ENCODE measurements at regions not wholly inside any gene's neighbourhood (a gene's known extent, or its start where the extent isn't known, plus 50 kb on each side); places are given as distances from the start of the nearest gene placed in this dataset.
"Not testable (repeated sequence)": the region's sequence is repeated elsewhere in the genome, so short reads cannot be mapped to it uniquely, and the experiment has no call there.

- Mint-ChIP-seq H3K4me3 (no peak overlapping the region), H3K27me3 (peaks cover 52% of the 10 kb centered on the region), H3K9me3 (peaks cover 2% of the 10 kb centered on the region), H3K36me3 (no peaks in the 10 kb centered on the region), H3K27ac (no peak overlapping the region), H3K4me1 (no peaks in the 10 kb centered on the region)
- no peak for DNase-seq
- CTCF ChIA-PET, result no interaction called here
Observed at GRCh38 chr3:196147116-196147515, 64.1 kb downstream of the ZDHHC19 start.

GRCh38 chr3:196145468-196146262 is 63.8 kb upstream of the TFRC start:
- CTCF ChIA-PET, result no interaction called here
- no peak for DNase-seq
- Mint-ChIP-seq H3K36me3 (no peaks in the 10 kb centered on the region), H3K27me3 (peaks cover 52% of the 10 kb centered on the region), H3K4me1 (no peaks in the 10 kb centered on the region), H3K9me3 (peaks cover under 1% of the 10 kb centered on the region), H3K4me3 (no peak overlapping the region), H3K27ac (peak overlapping the region; percentile 37)

GRCh38 chr3:196144383-196145105 is 62.7 kb upstream of the TFRC start:
- no peaks in the 10 kb centered on the region for H3K9me3 Mint-ChIP-seq
- CTCF ChIA-PET, result no interaction called here
- H3K27ac Mint-ChIP-seq, result no peak overlapping the region
- no peaks in the 10 kb centered on the region for H3K4me1 Mint-ChIP-seq
- DNase-seq, result no peak
- no peaks in the 10 kb centered on the region for H3K36me3 Mint-ChIP-seq
- H3K27me3 Mint-ChIP-seq, result peaks cover 52% of the 10 kb centered on the region
- no peak overlapping the region for H3K4me3 Mint-ChIP-seq

- Mint-ChIP-seq H3K27me3 (peaks cover 48% of the 10 kb centered on the region), H3K4me1 (no peaks in the 10 kb centered on the region), H3K27ac (no peak overlapping the region), H3K9me3 (no peaks in the 10 kb centered on the region), H3K4me3 (no peak overlapping the region), H3K36me3 (no peaks in the 10 kb centered on the region)
- CTCF ChIA-PET, result no interaction called here
- no peak for DNase-seq
Observed at GRCh38 chr3:196143708-196144382, 62.0 kb upstream of the TFRC start.

- CTCF ChIA-PET, result no interaction called here
- no peaks in the 10 kb centered on the region for H3K4me1 Mint-ChIP-seq
- H3K36me3 Mint-ChIP-seq, result no peaks in the 10 kb centered on the region
- peaks cover 46% of the 10 kb centered on the region for H3K27me3 Mint-ChIP-seq
- no peak overlapping the region for H3K4me3 Mint-ChIP-seq
- H3K27ac Mint-ChIP-seq, result no peak overlapping the region
- H3K9me3 Mint-ChIP-seq, result no peaks in the 10 kb centered on the region
- DNase-seq, result no peak
Observed at GRCh38 chr3:196142202-196142956, 60.5 kb upstream of the TFRC start.

- CTCF ChIA-PET, result no interaction called here
- H3K4me1 Mint-ChIP-seq, result no peaks in the 10 kb centered on the region
- H3K27me3 Mint-ChIP-seq, result peaks cover 41% of the 10 kb centered on the region
- no peak overlapping the region for H3K27ac Mint-ChIP-seq
- DNase-seq, result no peak
- H3K4me3 Mint-ChIP-seq, result no peak overlapping the region
- no peaks in the 10 kb centered on the region for H3K9me3 Mint-ChIP-seq
- no peaks in the 10 kb centered on the region for H3K36me3 Mint-ChIP-seq
Observed at GRCh38 chr3:196141866-196142201, 59.9 kb upstream of the TFRC start.

GRCh38 chr3:196141052-196141865 is 59.4 kb upstream of the TFRC start:
- Mint-ChIP-seq H3K27me3 (peaks cover 39% of the 10 kb centered on the region), H3K27ac (no peak overlapping the region), H3K9me3 (no peaks in the 10 kb centered on the region), H3K36me3 (no peaks in the 10 kb centered on the region), H3K4me3 (no peak overlapping the region), H3K4me1 (peaks cover 6% of the 10 kb centered on the region)
- DNase-seq, result no peak
- CTCF ChIA-PET, result no interaction called here

- Mint-ChIP-seq H3K9me3 (no peaks in the 10 kb centered on the region), H3K4me3 (no peak overlapping the region), H3K4me1 (peaks cover 12% of the 10 kb centered on the region), H3K27me3 (peaks cover 38% of the 10 kb centered on the region), H3K27ac (no peak overlapping the region), H3K36me3 (no peaks in the 10 kb centered on the region)
- CTCF ChIA-PET, result no interaction called here
- no peak for DNase-seq
Observed at GRCh38 chr3:196140224-196140623, 58.3 kb upstream of the TFRC start.

GRCh38 chr3:196139281-196139680 is 57.4 kb upstream of the TFRC start:
- Mint-ChIP-seq H3K27me3 (peaks cover 39% of the 10 kb centered on the region), H3K9me3 (no peaks in the 10 kb centered on the region), H3K4me3 (no peak overlapping the region), H3K36me3 (no peaks in the 10 kb centered on the region), H3K4me1 (peaks cover 12% of the 10 kb centered on the region), H3K27ac (no peak overlapping the region)
- no peak for DNase-seq
- CTCF ChIA-PET, result no interaction called here

- no peaks in the 10 kb centered on the region for H3K36me3 Mint-ChIP-seq
- H3K4me1 Mint-ChIP-seq, result peaks cover 12% of the 10 kb centered on the region
- CTCF ChIA-PET, result interaction anchor here (0.7 to 0.8 kb wide), 2 partner anchors 66 to 593 kb away, joined by 3 to 4 read pairs; no protein-coding TSS in a partner anchor
- no peak overlapping the region for H3K27ac Mint-ChIP-seq
- no peaks in the 10 kb centered on the region for H3K9me3 Mint-ChIP-seq
- no peak overlapping the region for H3K4me3 Mint-ChIP-seq
- no peak for DNase-seq
- H3K27me3 Mint-ChIP-seq, result peaks cover 33% of the 10 kb centered on the region
Observed at GRCh38 chr3:196138482-196139254, 56.8 kb upstream of the TFRC start.

- H3K4me1 Mint-ChIP-seq, result peaks cover 12% of the 10 kb centered on the region
- H3K36me3 Mint-ChIP-seq, DNase-seq, H3K27ac Mint-ChIP-seq, H3K4me3 Mint-ChIP-seq, H3K9me3 Mint-ChIP-seq: not testable (repeated sequence)
- H3K27me3 Mint-ChIP-seq, result peaks cover 31% of the 10 kb centered on the region
- CTCF ChIA-PET, result interaction anchor here (0.9 kb wide), 1 partner anchor 15 kb away, joined by 3 read pairs; no protein-coding TSS in a partner anchor
Observed at GRCh38 chr3:196136640-196136989, 54.7 kb upstream of the TFRC start.

- H3K9me3 Mint-ChIP-seq, result no peaks in the 10 kb centered on the region
- H3K27me3 Mint-ChIP-seq, result peaks cover 26% of the 10 kb centered on the region
- peaks cover 12% of the 10 kb centered on the region for H3K4me1 Mint-ChIP-seq
- no peak overlapping the region for H3K4me3 Mint-ChIP-seq
- no peak for DNase-seq
- H3K27ac Mint-ChIP-seq, result no peak overlapping the region
- no peaks in the 10 kb centered on the region for H3K36me3 Mint-ChIP-seq
- CTCF ChIA-PET, result interaction anchor here (0.6 to 0.9 kb wide), 2 partner anchors 16 to 24 kb away, joined by 3 to 4 read pairs; no protein-coding TSS in a partner anchor
Observed at GRCh38 chr3:196135693-196136639, 54.1 kb upstream of the TFRC start.

Data from activated naive CD4-positive, alpha-beta T cell treated with anti-CD3 and anti-CD28 coated beads, Interleukin-2, amount 10 ng/mL, durations not matched to agents 7 days and 5 days (primary cell).